ENCODE measurements at regions not wholly inside any gene's neighbourhood (a gene's known extent, or its start where the extent isn't known, plus 50 kb on each side); places are given as distances from the start of the nearest gene placed in this dataset.

GRCh38 chr12:127435439-127435838 is 831.5 kb upstream of the TMEM132C start:
- no peak for DNase-seq (ENCODE audit: extremely low read depth in 1 of 2, low read depth in 1 of 2)

GRCh38 chr12:127438512-127439244 is 828.3 kb upstream of the TMEM132C start:
- no peak for DNase-seq (ENCODE audit: extremely low read depth in 1 of 2, low read depth in 1 of 2)

GRCh38 chr12:127445581-127446139 is 821.3 kb upstream of the TMEM132C start:
- no peak for DNase-seq (ENCODE audit: extremely low read depth in 1 of 2, low read depth in 1 of 2)

GRCh38 chr12:127448906-127449305 is 818.1 kb upstream of the TMEM132C start:
- no peak for DNase-seq (ENCODE audit: extremely low read depth in 1 of 2, low read depth in 1 of 2)

- DNase-seq (ENCODE audit: extremely low read depth in 1 of 2, low read depth in 1 of 2) = no peak
These were observed 816.1 kb upstream of the TMEM132C start for GRCh38 chr12:127450826-127451225.

- DNase-seq (ENCODE audit: extremely low read depth in 1 of 2, low read depth in 1 of 2) = no peak
These were observed 811.4 kb upstream of the TMEM132C start for GRCh38 chr12:127455347-127456265.

- DNase-seq (ENCODE audit: extremely low read depth in 1 of 2, low read depth in 1 of 2) = no peak
These were observed 809.2 kb upstream of the TMEM132C start for GRCh38 chr12:127457726-127458125.

GRCh38 chr12:127459166-127459565 is 807.8 kb upstream of the TMEM132C start:
- no peak for DNase-seq (ENCODE audit: extremely low read depth in 1 of 2, low read depth in 1 of 2)

- no peak for DNase-seq (ENCODE audit: extremely low read depth in 1 of 2, low read depth in 1 of 2)
These were observed 807.3 kb upstream of the TMEM132C start for GRCh38 chr12:127459687-127460086.

GRCh38 chr12:127463237-127463636 is 803.7 kb upstream of the TMEM132C start:
- no peak for DNase-seq (ENCODE audit: extremely low read depth in 1 of 2, low read depth in 1 of 2)

- DNase-seq (ENCODE audit: extremely low read depth in 1 of 2, low read depth in 1 of 2) = no peak
These were observed 797.6 kb upstream of the TMEM132C start for GRCh38 chr12:127469331-127469730.

- DNase-seq (ENCODE audit: extremely low read depth in 1 of 2, low read depth in 1 of 2) = no peak
These were observed 793.2 kb upstream of the TMEM132C start for GRCh38 chr12:127473766-127474165.

- DNase-seq (ENCODE audit: extremely low read depth in 1 of 2, low read depth in 1 of 2) = no peak
These were observed 787.7 kb upstream of the TMEM132C start for GRCh38 chr12:127479256-127479655.

- DNase-seq (ENCODE audit: extremely low read depth in 1 of 2, low read depth in 1 of 2) = no peak
These were observed 786.1 kb upstream of the TMEM132C start for GRCh38 chr12:127480775-127481314.

- DNase-seq (ENCODE audit: extremely low read depth in 1 of 2, low read depth in 1 of 2) = no peak
These were observed 784.0 kb upstream of the TMEM132C start for GRCh38 chr12:127482950-127483349.

GRCh38 chr12:127485528-127485927 is 781.4 kb upstream of the TMEM132C start:
- DNase-seq (ENCODE audit: extremely low read depth in 1 of 2, low read depth in 1 of 2) = no peak

- no peak for DNase-seq (ENCODE audit: extremely low read depth in 1 of 2, low read depth in 1 of 2)
These were observed 779.9 kb upstream of the TMEM132C start for GRCh38 chr12:127487031-127487430.

- DNase-seq (ENCODE audit: extremely low read depth in 1 of 2, low read depth in 1 of 2) = no peak
These were observed 777.9 kb upstream of the TMEM132C start for GRCh38 chr12:127489061-127489460.

- DNase-seq (ENCODE audit: extremely low read depth in 1 of 2, low read depth in 1 of 2) = no peak
These were observed 771.7 kb upstream of the TMEM132C start for GRCh38 chr12:127494961-127495915.

GRCh38 chr12:127496255-127496654 is 770.7 kb upstream of the TMEM132C start:
- no peak for DNase-seq (ENCODE audit: extremely low read depth in 1 of 2, low read depth in 1 of 2)

All from activated CD8-positive, alpha-beta memory T cell treated with anti-CD3 and anti-CD28 coated beads for 1 hour (primary cell).